SK-N-MC (cell line): ENCODE measurements at regions not wholly inside any gene's neighbourhood (a gene's known extent, or its start where the extent isn't known, plus 50 kb on each side); places are given as distances from the start of the nearest gene placed in this dataset.

Experiments used
- DNase-seq: peaks from one replicate; pipeline ENCODE4 v3.0.0-alpha.2; 2011; ENCODE audit warnings: low read depth, low spot score
- H3K27ac ChIP-seq: fragments of 200-600 bp; sonication (generic); 2 replicates; pipeline ENCODE4 v1.5.1; 2016; ENCODE audit warnings: mixed run types
- H3K36me3 ChIP-seq: fragments of 200-600 bp; sonication (generic); 2 replicates; pipeline ENCODE4 v1.6.1; 2017; ENCODE audit warnings: antibody characterized with exemption, low read length, mixed read lengths; ENCODE audit not compliant: insufficient read depth
- H3K4me3 ChIP-seq: fragments of 200-600 bp; sonication (generic); 2 replicates; pipeline ENCODE4 v1.5.1; 2016
- H3K9ac ChIP-seq: fragments of 200-600 bp; sonication (generic); 2 replicates; pipeline ENCODE4 v1.8.0; 2017; ENCODE audit warnings: mixed run types, mixed read lengths; ENCODE audit not compliant: insufficient read length
- H3K9me3 ChIP-seq: fragments of 200-600 bp; sonication (generic); 2 replicates; pipeline ENCODE4 v1.6.1; 2017; ENCODE audit warnings: low read depth, mild to moderate bottlenecking, antibody characterized with exemption, low read length, moderate library complexity, mixed read lengths
- EZH2 ChIP-seq: fragments of 200-600 bp; sonication (generic); IDR thresholded peaks from one replicate; pipeline ENCODE4 v1.6.1; 2017; ENCODE audit warnings: antibody characterized with exemption
- FOXP2 ChIP-seq: optimal IDR thresholded peaks from 2 replicates; pipeline ENCODE3; 2011; ENCODE audit warnings: mild to moderate bottlenecking, moderate library complexity; ENCODE audit not compliant: insufficient read depth; ENCODE audit errors: extremely low read length, control extremely low read depth
- POLR2AphosphoS5 ChIP-seq: IDR thresholded peaks from 2 replicates; pipeline ENCODE4 v1.6.1; 2012; ENCODE audit warnings: mild to moderate bottlenecking, low read depth, low read length, borderline replicate concordance

DNA sequence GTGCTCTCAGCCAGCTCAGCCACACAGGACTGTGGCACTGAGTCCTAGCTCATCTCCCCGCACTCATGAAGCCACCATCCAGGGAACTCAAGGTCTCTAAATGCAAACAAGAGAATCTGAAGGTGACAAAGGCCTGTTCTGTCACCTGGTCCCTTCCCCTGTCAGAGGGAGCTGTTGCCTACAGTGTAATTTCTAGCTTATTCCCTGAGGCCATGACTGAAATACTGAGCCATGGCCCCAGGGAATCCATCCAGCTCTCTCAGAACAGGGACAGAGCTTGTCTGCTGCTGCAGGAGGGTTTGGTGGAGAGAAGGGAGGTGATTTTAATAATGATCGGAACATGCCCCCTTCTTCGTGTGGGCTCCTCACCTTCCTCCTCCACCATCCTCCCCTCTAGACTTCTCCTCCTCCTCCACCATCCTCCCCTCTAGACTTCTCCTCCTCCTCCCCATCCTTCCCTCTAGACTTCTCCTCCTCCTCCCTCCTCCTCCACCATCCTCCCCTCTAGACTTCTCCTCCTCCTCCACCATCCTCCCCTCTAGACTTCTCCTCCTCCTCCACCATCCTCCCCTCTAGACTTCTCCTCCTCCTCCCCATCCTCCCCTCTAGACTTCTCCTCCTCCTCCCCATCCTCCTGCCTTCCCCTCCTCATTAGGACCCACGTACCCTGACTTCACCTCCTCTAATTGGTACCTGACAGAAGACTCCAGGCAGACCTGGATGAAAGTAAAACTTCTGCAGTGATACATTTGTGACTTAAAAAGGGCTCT, 338.0 kb upstream of the MKI67 start:
- H3K9me3 ChIP-seq = no peaks in the 10 kb centered on the region
- no peak overlapping the region for H3K27ac ChIP-seq
- H3K9ac ChIP-seq = no peak overlapping the region
- H3K4me3 ChIP-seq = no peak overlapping the region
- TF ChIP-seq POLR2AphosphoS5 (no peak), EZH2 (no peak), FOXP2 (no peak)
- no peaks in the 10 kb centered on the region for H3K36me3 ChIP-seq
- DNase-seq = no peak

DNA sequence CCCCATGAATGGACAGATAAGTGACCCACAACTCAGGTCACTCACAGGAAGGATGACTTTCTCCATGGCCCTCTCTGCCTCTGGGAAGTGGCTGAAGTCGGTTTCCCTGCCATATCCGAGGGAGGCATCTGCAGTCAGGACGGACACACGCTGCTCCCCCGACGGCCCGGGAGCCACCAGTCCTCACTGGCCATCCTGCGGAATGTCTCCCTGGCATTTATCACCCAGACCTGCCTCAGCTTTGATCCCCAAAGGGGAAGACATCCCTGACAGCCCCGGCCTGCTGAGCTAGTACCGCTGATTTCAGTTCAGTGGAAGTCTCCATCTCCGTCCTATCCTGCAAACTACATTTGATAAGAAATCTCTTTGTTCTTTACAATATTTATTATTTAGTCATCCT, 339.5 kb upstream of the MKI67 start:
- Histone ChIP-seq H3K36me3 (no peaks in the 10 kb centered on the region), H3K9ac (no peak overlapping the region), H3K9me3 (no peaks in the 10 kb centered on the region), H3K4me3 (no peak overlapping the region), H3K27ac (no peak overlapping the region)
- DNase-seq = no peak
- TF ChIP-seq POLR2AphosphoS5 = no peak
- no peak for TF ChIP-seq FOXP2
- TF ChIP-seq EZH2 = no peak

DNA sequence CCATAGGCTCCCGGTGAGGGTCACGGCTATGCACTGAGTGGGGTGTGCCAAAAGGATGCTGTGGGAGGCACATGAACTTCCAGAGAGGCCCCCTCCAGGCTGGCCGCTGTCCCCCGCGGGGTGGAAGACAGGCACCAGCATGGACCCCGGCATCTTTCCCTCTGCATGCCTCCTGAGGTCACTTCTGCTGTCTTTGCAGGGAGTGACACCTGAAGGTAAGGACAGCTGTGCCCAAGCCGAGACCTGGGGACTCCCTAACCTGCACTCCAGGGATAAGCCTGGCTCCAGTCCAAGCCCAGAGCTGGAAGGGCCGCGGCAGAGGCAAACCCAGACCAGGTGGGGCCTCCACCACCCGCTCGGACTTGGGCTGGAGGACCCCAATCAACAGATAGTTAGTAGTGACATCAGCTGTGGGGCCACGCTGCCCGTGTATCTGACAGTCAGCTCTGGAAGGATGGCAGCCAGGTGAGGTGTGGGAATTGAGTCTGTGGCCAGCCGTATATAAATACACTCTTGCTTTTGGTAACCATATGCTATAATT, 340.7 kb upstream of the MKI67 start:
- H3K4me3 ChIP-seq = no peak overlapping the region

GRCh38 chr10:128468462-128468861, 342.2 kb upstream of the MKI67 start:
- no peak for DNase-seq
- H3K9ac ChIP-seq = no peak overlapping the region

More for the DNA sequence above, 340.7 kb upstream of the MKI67 start:
- Histone ChIP-seq H3K36me3 (no peaks in the 10 kb centered on the region), H3K9ac (no peak overlapping the region), H3K27ac (no peak overlapping the region), H3K9me3 (no peaks in the 10 kb centered on the region)
- TF ChIP-seq FOXP2 = no peak
- no peak for TF ChIP-seq POLR2AphosphoS5
- no peak for DNase-seq

DNA sequence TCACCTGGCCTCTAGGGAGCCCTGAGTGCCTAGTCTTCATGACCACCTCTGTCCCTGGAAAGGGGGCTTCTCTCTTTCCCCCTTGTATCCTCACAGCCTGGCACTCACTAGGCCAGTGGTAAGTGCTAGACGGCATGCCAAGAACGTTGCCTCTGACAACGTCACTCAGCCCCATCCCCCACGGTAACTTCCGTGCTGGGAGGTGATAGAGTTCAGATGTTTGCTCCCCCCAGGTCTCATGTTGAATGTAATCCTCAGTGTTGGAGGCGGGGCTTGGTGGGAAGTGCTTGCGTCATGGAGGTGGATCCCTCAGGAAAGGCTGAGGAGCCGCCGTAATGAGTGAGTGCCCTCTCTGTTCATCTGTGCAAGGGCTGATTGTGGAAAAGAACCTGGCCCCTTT, 343.3 kb upstream of the MKI67 start:
- no peak for TF ChIP-seq EZH2
- TF ChIP-seq POLR2AphosphoS5 = no peak
- TF ChIP-seq FOXP2 = no peak
- Histone ChIP-seq H3K9ac (no peak overlapping the region), H3K27ac (no peak overlapping the region), H3K4me3 (no peak overlapping the region), H3K36me3 (no peaks in the 10 kb centered on the region), H3K9me3 (no peaks in the 10 kb centered on the region)
- DNase-seq = no peak

More at GRCh38 chr10:128468462-128468861, 342.2 kb upstream of the MKI67 start:
- Histone ChIP-seq H3K27ac (no peak overlapping the region), H3K36me3 (no peaks in the 10 kb centered on the region), H3K4me3 (no peak overlapping the region), H3K9me3 (no peaks in the 10 kb centered on the region)
- TF ChIP-seq POLR2AphosphoS5 (no peak), EZH2 (no peak), FOXP2 (no peak)

DNA sequence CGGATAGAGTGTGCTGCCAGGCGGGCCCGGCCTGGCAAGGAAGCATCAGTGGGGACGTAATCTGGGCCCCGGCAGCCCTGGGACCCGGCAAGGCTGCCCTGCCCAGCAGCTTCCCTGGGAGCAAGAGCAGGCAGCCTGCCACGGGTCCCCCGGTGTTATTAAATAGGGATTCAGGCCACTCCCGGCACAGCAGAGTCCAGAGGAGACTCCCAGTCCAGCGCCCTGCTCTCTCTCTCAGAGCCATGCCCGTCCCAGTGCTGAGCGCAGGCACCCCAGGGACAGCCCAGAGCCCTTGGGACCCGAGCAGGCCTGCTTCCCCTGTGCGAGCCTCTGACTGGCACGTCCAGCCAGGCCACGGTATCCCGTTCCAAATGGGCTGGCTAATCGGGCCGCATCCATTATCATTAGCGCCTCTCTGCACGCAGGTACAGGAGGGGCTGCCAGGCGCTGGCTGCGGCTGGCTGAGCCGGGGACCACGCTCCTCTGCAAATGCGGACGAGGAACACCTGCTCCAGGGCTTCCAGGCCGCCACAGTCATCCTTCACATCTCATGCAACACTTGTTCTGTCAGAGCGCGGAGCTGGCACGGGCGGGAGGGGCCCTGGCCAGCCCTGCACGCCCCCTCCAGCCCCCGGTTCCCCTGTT, 344.2 kb upstream of the MKI67 start:
- Histone ChIP-seq H3K27ac (no peak overlapping the region), H3K9ac (no peak overlapping the region), H3K4me3 (no peak overlapping the region), H3K9me3 (no peaks in the 10 kb centered on the region), H3K36me3 (no peaks in the 10 kb centered on the region)
- DNase-seq = no peak
- TF ChIP-seq POLR2AphosphoS5 (no peak), FOXP2 (no peak), EZH2 (no peak)

GRCh38 chr10:128471151-128471550, 344.9 kb upstream of the MKI67 start:
- H3K36me3 ChIP-seq = no peaks in the 10 kb centered on the region
- no peak overlapping the region for H3K9ac ChIP-seq
- H3K9me3 ChIP-seq = no peaks in the 10 kb centered on the region
- DNase-seq = no peak
- no peak for TF ChIP-seq POLR2AphosphoS5
- no peak for TF ChIP-seq FOXP2
- TF ChIP-seq EZH2 = no peak
- no peak overlapping the region for H3K27ac ChIP-seq
- H3K4me3 ChIP-seq = no peak overlapping the region

- no peak for TF ChIP-seq EZH2
- TF ChIP-seq FOXP2 = no peak
- TF ChIP-seq POLR2AphosphoS5 = no peak
Measured at GRCh38 chr10:128472196-128472595, 346.0 kb upstream of the MKI67 start.

DNA sequence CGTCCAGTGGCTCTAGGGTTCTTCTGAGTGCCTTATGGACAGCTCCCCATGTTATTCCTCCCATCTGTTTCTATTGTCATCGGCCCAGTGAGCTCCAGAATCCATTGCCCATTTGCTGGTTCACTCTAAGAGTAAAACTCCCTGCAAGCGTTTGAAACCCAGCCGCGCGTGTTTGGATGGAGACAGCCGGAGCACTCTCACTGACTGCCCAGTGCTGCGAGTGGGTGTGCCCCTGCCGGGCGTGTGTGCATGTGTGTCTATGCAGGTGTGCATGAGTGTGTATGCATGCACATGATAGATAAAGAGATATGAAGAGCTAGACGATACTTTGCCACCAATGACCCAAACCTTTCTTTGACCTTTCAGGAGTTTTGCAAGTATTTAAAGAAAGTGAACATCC, 347.2 kb upstream of the MKI67 start:
- Histone ChIP-seq H3K9me3 (no peaks in the 10 kb centered on the region), H3K4me3 (no peak overlapping the region)

More at GRCh38 chr10:128472196-128472595, 346.0 kb upstream of the MKI67 start:
- Histone ChIP-seq H3K9ac (no peak overlapping the region), H3K4me3 (no peak overlapping the region), H3K36me3 (no peaks in the 10 kb centered on the region), H3K9me3 (no peaks in the 10 kb centered on the region), H3K27ac (no peak overlapping the region)
- DNase-seq = no peak

More for the DNA sequence above, 347.2 kb upstream of the MKI67 start:
- no peak overlapping the region for H3K9ac ChIP-seq
- H3K27ac ChIP-seq = no peak overlapping the region
- H3K36me3 ChIP-seq = no peaks in the 10 kb centered on the region
- no peak for DNase-seq
- TF ChIP-seq EZH2 (no peak), POLR2AphosphoS5 (no peak), FOXP2 (no peak)
